ENCODE measurements at regions not wholly inside any gene's neighbourhood (a gene's known extent, or its start where the extent isn't known, plus 50 kb on each side); places are given as distances from the start of the nearest gene placed in this dataset.

DNA sequence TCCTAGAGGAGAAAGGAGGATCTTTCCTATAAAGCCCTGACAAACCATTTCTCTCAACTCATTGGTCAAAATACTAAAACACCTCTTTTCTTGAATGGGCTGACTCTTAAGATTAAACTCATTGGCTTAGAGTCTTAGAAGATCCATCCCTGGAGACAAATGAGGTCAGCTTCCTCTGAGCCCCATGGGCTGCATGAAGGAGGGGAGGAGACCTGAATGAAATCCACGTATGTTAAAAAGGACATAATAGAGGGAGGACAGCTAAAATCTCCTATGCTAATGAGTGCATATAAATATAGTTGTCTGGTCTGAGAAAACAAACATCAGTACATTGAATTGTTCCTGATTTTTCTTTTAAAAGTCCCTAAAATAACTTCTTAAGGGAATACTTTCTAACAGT, 255.0 kb downstream of the TBL1XR1 start:
- Histone ChIP-seq H3K27me3 (ENCODE audit: low read depth) (no peaks in the 10 kb centered on the region), H3K4me1 (no peaks in the 10 kb centered on the region), H3K36me3 (replicated peaks) (no peaks in the 10 kb centered on the region), H3K9me3 (no peaks in the 10 kb centered on the region), H3K4me3 (no peak overlapping the region)
- DNase-seq (ENCODE audit: low spot score in 2 of 2): no peak
- in situ Hi-C loops (cut with MboI; ENCODE audit: low sequenced_read_pairs): loop anchor here (10.0 kb wide), 1 partner anchor 418 kb away; no protein-coding TSS in a partner anchor

DNA sequence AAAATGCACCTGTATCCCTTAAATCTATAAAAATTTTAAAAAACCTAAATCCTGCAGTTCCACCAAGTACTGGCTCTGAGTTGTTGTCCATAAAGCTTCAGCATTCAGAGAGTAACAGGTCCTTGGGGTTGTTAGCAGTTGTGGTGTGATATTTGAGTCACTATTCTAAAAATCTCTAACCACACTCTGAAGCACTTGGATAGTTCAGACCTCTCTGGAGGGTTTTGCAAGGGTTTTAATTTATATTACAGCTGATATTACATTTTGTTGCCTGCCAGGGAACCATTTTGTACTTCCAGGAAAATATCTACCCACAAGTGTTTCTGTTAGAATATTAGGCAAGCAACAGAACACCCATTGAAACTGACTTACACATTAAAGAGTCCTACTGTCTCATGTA, 255.6 kb downstream of the TBL1XR1 start:
- in situ Hi-C loops (cut with MboI; ENCODE audit: low sequenced_read_pairs): loop anchor here (10.0 kb wide), 1 partner anchor 417 kb away; no protein-coding TSS in a partner anchor
- H3K4me3 ChIP-seq: no peak overlapping the region

DNA sequence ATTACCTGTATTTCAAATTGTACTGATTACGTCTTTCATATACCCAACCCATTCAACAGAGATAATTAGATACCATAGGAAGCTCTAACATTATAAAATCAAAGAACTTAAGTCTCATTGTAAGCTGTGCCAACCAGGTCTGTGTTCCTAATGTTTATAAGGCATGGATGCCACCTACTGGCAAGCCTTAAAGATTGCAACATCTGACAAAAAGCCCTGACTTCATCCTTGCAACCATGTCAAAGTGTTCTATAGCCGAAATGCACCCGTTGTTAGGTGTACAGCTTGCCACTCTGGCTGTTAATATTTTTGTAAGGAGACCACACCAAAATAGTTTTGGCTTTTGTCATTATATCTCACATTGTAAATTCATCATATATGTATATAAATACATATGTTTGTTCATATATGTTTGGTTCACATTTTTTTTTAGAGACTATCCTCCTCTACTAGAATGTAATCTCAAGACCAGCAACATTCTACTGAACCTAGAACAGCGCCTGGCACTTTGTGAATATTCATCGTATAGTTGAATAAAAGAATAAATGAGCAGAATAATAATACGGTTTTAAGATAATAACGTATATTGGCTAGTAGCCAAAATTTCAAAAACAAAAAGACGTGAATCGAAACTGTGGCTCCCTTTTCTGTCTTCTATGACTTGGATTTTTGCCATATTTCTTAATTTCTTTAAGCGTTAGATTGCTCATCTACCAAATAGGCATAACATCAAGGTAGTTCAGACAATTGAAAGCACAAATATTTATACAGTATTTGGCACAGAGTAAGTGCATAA, 258.1 kb downstream of the TBL1XR1 start:
- H3K9me3 ChIP-seq: no peaks in the 10 kb centered on the region
- no peaks in the 10 kb centered on the region for H3K27me3 ChIP-seq (ENCODE audit: low read depth)
- no peak overlapping the region for H3K4me3 ChIP-seq
- H3K4me1 ChIP-seq: no peaks in the 10 kb centered on the region
- peak; percentile 64 to 88 for DNase-seq (ENCODE audit: low spot score in 2 of 2)
- in situ Hi-C loops (cut with MboI; ENCODE audit: low sequenced_read_pairs): no loop called here
- H3K36me3 ChIP-seq (replicated peaks): no peaks in the 10 kb centered on the region

More for the DNA sequence above, 255.6 kb downstream of the TBL1XR1 start:
- Histone ChIP-seq H3K36me3 (replicated peaks) (no peaks in the 10 kb centered on the region), H3K9me3 (no peaks in the 10 kb centered on the region), H3K27me3 (ENCODE audit: low read depth) (no peaks in the 10 kb centered on the region), H3K4me1 (no peaks in the 10 kb centered on the region)
- DNase-seq (ENCODE audit: low spot score in 2 of 2): no peak

DNA sequence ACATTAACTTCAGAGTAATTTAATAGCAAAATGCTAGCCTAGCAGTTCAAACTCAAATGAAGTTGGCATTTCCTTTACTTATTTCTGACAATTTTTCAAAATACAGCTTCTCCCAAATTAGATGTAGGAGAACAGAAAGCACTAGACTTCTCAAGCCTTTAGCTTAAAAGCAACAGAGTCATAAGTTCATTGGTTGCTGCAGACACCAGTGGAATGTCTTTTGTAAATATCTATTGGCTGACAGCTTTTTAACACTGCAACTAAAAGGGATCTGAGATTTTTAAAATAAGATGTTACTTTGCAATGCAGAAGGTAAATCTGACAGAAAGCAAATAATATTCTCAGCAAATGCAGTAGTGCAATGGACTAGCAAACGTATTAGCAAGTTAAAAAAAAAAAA, 259.3 kb downstream of the TBL1XR1 start:
- H3K4me3 ChIP-seq: no peak overlapping the region
- in situ Hi-C loops (cut with MboI; ENCODE audit: low sequenced_read_pairs): no loop called here
- DNase-seq (ENCODE audit: low spot score in 2 of 2): no peak

DNA sequence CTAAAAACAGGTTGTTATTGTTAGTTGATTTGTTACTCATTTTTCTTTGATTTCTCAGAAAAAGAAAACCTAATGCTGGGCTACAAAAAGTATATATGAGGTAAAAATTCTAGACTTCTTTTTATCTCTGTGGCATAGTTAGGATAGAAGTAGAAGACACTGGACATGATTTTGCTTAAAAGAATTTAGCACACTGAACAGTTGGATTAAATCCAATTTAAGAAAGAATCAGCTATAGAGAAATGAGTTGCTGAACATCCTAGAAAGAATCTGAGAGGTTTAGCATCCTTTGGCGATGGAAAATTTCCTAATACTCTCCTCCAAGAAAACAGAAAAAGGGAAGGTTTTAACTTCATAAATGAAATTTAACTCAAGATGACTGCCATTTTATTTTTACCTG, 259.7 kb downstream of the TBL1XR1 start:
- no peak overlapping the region for H3K4me3 ChIP-seq
- no peaks in the 10 kb centered on the region for H3K36me3 ChIP-seq (replicated peaks)
- no peak for DNase-seq (ENCODE audit: low spot score in 2 of 2)
- in situ Hi-C loops (cut with MboI; ENCODE audit: low sequenced_read_pairs): no loop called here
- no peaks in the 10 kb centered on the region for H3K4me1 ChIP-seq
- H3K27me3 ChIP-seq (ENCODE audit: low read depth): no peaks in the 10 kb centered on the region
- no peaks in the 10 kb centered on the region for H3K9me3 ChIP-seq

More for the DNA sequence above, 259.3 kb downstream of the TBL1XR1 start:
- Histone ChIP-seq H3K27me3 (ENCODE audit: low read depth) (no peaks in the 10 kb centered on the region), H3K4me1 (no peaks in the 10 kb centered on the region), H3K9me3 (no peaks in the 10 kb centered on the region), H3K36me3 (replicated peaks) (no peaks in the 10 kb centered on the region)

DNA sequence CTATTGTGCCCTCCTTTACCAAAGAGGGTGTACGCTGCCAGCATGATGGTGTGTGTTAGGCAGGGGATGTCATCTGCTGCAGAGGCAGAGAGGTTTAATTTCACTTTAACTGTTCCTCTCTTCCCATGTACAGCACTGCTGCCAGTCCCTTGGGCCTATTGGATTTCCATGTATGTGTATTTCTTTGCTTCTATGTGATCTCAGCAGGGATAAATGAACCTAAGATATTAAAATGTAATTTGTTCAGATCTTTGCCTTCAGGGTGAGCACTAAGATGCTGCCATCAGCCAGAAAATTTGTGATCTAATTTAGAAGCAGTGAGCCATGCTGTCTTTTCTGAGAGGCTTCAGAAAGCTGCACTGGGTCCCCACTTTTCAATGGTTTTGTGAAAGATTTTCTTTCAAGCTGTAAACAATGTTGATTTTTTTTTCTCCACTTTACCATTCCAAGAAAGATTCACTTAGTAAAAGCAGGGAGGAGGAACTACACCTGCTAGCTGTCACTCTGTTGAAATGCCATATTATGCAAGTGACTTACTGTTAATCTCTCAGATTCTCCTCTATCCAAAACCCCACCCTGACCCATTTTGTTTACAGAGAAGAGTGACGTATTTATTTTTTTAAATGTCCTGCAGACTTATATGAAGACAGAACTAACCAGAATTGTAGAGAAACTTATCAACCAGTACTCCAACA, 261.9 kb downstream of the TBL1XR1 start:
- H3K4me3 ChIP-seq: no peak overlapping the region
- no peak for DNase-seq (ENCODE audit: low spot score in 2 of 2)
- no peaks in the 10 kb centered on the region for H3K9me3 ChIP-seq
- in situ Hi-C loops (cut with MboI; ENCODE audit: low sequenced_read_pairs): no loop called here
- H3K4me1 ChIP-seq: no peaks in the 10 kb centered on the region
- H3K27me3 ChIP-seq (ENCODE audit: low read depth): no peaks in the 10 kb centered on the region
- H3K36me3 ChIP-seq (replicated peaks): no peaks in the 10 kb centered on the region

DNA sequence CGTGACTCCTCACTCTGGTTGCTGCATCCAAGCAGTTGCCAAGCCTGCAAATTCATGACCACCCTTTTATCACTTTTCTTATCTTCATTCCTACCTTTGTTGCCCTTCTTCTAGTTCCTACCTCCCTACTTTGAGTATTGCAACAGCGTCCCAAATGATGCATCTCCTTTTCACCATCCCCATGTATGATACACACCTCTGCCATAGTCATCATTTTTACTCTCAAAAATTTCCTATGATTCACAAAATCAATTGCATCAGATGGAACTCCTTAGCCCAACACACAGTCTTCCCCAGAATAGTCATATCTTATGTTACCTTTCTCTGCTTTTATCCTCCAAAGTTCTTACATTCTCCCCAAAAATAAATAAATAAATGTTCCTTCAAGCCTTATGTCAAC, 262.6 kb downstream of the TBL1XR1 start:
- no peaks in the 10 kb centered on the region for H3K27me3 ChIP-seq (ENCODE audit: low read depth)
- H3K9me3 ChIP-seq: no peaks in the 10 kb centered on the region
- no peaks in the 10 kb centered on the region for H3K4me1 ChIP-seq
- H3K36me3 ChIP-seq (replicated peaks): no peaks in the 10 kb centered on the region
- in situ Hi-C loops (cut with MboI; ENCODE audit: low sequenced_read_pairs): no loop called here
- H3K4me3 ChIP-seq: no peak overlapping the region
- no peak for DNase-seq (ENCODE audit: low spot score in 2 of 2)

DNA sequence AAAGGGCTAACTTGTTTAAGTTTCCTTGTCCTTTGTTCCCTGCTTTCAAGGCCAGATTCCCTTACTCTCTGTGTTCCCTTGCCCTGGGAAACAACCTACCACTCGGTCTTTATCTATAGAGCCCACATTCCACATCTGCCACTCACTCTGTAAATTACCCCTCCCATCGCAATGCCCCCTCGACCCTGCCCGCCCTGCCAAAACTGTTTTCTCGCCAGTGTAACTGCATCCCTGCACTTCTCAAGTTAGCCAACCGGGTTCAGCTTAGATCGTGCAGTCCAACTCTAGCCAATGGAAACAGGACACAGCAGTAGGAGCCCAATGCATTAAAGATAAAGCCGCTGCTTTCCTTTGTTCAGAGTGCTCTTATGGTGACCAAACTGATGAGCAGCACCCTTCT, 263.6 kb downstream of the TBL1XR1 start:
- no peak for DNase-seq (ENCODE audit: low spot score in 2 of 2)
- Histone ChIP-seq H3K36me3 (replicated peaks) (no peaks in the 10 kb centered on the region), H3K4me3 (no peak overlapping the region), H3K9me3 (no peaks in the 10 kb centered on the region), H3K4me1 (no peaks in the 10 kb centered on the region), H3K27me3 (ENCODE audit: low read depth) (no peaks in the 10 kb centered on the region)
- in situ Hi-C loops (cut with MboI; ENCODE audit: low sequenced_read_pairs): no loop called here

DNA sequence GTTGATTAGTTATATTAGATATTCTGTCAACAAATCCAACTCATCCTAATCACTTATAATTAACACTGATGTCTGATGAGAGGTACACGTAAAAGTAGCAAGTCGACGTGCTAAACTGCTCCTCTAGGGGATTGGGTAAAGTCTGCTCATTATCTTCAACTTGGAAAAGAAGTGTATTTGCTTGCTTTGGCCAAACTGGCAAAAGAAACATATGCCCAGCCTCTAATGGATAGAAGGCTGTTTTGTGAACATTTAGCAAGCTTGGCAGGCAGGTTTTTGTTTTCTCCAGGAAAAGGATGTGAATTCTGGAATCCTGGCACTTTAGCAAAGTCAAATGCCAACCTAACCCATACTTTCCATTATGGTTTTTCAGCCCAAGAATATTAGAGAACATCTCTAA, 264.8 kb downstream of the TBL1XR1 start:
- Histone ChIP-seq H3K4me3 (no peak overlapping the region), H3K27me3 (ENCODE audit: low read depth) (no peaks in the 10 kb centered on the region), H3K4me1 (peaks cover 6% of the 10 kb centered on the region), H3K9me3 (no peaks in the 10 kb centered on the region), H3K36me3 (replicated peaks) (no peaks in the 10 kb centered on the region)
- in situ Hi-C loops (cut with MboI; ENCODE audit: low sequenced_read_pairs): no loop called here
- no peak for DNase-seq (ENCODE audit: low spot score in 2 of 2)

DNA sequence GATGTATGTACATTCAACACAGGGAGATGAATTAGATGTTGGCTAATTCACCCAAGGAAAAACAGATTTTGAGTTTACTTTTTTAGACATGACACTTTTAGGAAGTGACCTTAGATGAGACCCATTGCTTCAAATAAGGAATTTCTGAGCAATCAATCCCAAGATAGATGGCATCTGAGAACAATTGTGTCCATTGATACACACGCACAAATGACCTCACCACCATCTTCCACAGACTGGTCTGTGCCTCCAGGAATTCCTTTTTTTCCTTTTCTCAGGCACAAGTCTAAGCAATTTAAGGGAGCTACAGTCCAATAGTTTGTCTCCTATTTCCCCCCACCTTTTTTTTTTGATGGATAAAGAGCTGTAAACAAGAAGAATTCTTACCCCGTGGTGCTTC, 265.3 kb downstream of the TBL1XR1 start:
- no peaks in the 10 kb centered on the region for H3K27me3 ChIP-seq (ENCODE audit: low read depth)
- H3K9me3 ChIP-seq: no peaks in the 10 kb centered on the region
- no peaks in the 10 kb centered on the region for H3K36me3 ChIP-seq (replicated peaks)
- in situ Hi-C loops (cut with MboI; ENCODE audit: low sequenced_read_pairs): no loop called here
- peaks cover 6% of the 10 kb centered on the region for H3K4me1 ChIP-seq
- no peak for DNase-seq (ENCODE audit: low spot score in 2 of 2)
- no peak overlapping the region for H3K4me3 ChIP-seq

DNA sequence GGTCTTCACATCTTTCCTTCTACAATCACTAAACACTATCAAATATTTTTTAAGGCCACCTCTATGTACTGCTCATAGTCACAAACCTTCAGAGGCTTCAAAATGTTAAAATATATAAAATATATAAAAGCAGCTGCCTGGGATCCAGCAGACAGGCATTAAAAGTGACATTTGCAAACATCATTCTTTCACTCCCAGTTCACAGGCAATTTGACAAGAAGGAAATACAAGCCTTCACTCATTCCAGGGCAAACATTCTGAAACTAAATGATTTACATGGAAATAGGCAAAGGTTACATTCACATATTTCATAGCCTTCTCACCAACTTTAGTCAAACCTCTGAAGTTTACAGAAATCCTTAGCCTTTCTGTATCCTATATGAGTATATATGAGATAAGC, 266.3 kb downstream of the TBL1XR1 start:
- Histone ChIP-seq H3K4me1 (peaks cover 6% of the 10 kb centered on the region), H3K36me3 (replicated peaks) (no peaks in the 10 kb centered on the region), H3K27me3 (ENCODE audit: low read depth) (no peaks in the 10 kb centered on the region), H3K9me3 (no peaks in the 10 kb centered on the region), H3K4me3 (no peak overlapping the region)
- no peak for DNase-seq (ENCODE audit: low spot score in 2 of 2)
- in situ Hi-C loops (cut with MboI; ENCODE audit: low sequenced_read_pairs): no loop called here

DNA sequence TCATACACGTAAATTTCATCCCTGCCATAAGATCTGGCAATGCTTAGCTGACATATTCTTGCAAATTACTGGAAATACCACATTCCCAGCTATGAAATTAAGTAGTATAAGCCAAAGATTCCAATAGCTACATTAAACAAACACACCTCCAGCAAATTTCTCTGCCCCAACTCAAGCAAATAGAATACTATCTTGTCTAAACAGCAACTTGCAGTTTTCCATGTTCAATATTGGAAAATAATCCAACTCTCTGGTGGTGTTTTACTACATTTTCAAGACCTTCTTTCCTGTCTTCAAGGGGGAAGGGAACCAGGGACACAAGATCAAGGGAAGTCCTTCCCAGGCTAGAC, 268.7 kb downstream of the TBL1XR1 start:
- Histone ChIP-seq H3K36me3 (replicated peaks) (no peaks in the 10 kb centered on the region), H3K9me3 (no peaks in the 10 kb centered on the region), H3K4me1 (peaks cover 6% of the 10 kb centered on the region), H3K4me3 (no peak overlapping the region), H3K27me3 (ENCODE audit: low read depth) (no peaks in the 10 kb centered on the region)
- no peak for DNase-seq (ENCODE audit: low spot score in 2 of 2)
- in situ Hi-C loops (cut with MboI; ENCODE audit: low sequenced_read_pairs): no loop called here

DNA sequence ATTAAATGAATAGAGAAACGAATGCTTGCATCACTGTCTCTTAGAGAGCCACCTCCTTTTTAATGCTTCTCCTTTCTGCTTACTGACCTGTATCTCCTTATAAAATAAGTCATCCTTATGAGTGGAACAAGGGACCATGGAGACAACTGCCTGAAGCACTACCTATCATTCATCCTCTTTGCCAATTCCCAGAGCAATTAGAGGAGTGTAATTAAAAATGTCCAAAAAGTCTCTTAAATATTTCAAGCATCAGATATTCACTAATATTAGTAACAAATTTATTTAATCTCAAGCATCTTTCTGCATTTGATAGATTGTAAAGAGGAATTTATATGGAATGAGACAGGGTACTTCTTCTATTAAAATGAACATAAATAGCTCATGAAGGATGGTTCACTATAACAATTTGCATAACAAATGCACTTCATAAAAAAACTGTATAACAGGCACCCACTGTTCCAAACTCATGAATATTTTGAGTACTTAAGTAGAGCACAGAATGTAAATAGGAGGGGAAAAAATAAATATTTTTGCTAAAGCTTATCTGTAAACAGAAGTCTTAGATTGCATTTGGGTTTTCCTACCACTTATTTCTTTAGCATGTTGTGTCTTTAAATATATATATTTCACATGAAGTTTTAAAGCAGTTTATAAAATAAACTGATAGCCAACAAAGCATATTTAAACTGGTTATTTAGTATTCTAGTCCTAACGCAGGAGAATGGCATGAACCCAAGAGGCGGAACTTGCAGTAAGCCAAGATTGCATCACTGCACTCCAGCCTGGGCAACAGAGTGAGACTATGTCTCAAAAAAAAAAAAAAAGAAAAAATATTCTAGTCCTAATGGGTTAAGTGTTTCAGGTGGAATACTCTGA, 269.3 kb downstream of the TBL1XR1 start:
- no peaks in the 10 kb centered on the region for H3K36me3 ChIP-seq (replicated peaks)
- H3K9me3 ChIP-seq: no peaks in the 10 kb centered on the region
- peak in 1 of 2 experiments; percentile 18 for DNase-seq (ENCODE audit: low spot score in 2 of 2)
- no peaks in the 10 kb centered on the region for H3K27me3 ChIP-seq (ENCODE audit: low read depth)
- H3K4me3 ChIP-seq: no peak overlapping the region
- H3K4me1 ChIP-seq: peaks cover 6% of the 10 kb centered on the region
- in situ Hi-C loops (cut with MboI; ENCODE audit: low sequenced_read_pairs): no loop called here

DNA sequence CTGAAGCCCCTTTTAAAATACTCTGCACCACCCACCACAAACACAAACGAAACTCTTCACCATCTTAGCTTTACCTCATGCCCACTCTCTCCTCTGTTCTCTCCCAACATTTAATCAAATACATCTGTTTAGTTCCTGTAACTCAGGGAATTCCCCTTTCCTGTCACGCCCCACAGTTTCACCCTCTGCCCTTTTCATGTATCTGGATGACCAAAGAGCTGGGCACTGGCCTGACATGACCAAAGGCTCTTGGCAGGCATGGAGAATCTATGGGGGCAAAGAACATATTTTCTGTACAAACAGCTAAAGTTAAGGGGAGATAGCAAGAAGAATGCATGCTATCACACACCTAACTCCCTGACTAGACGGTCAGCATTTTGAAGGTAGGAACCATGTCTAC, 270.0 kb downstream of the TBL1XR1 start:
- DNase-seq (ENCODE audit: low spot score in 2 of 2): no peak
- Histone ChIP-seq H3K27me3 (ENCODE audit: low read depth) (no peaks in the 10 kb centered on the region), H3K4me3 (no peak overlapping the region), H3K36me3 (replicated peaks) (no peaks in the 10 kb centered on the region), H3K4me1 (peaks cover 6% of the 10 kb centered on the region), H3K9me3 (no peaks in the 10 kb centered on the region)
- in situ Hi-C loops (cut with MboI; ENCODE audit: low sequenced_read_pairs): no loop called here

Measured in HAP-1 (cell line).